Endothelial cell of umbilical vein (primary cell): ENCODE measurements at regions not wholly inside any gene's neighbourhood (a gene's known extent, or its start where the extent isn't known, plus 50 kb on each side); places are given as distances from the start of the nearest gene placed in this dataset.

Experiments used
- BruUV-seq: library from RNA; stranded (reverse); fragments of 400-500 nt; replicated peaks from 2 replicates; lab custom pipeline; 2021; lab: Mats Ljungman, UMichigan
- CTCF ChIA-PET: fragments of 300-600, 350-600 bp; sonication (Branson Sonifier 250); formaldehyde crosslinking; loops from one replicate; lab custom pipeline; 2021; ENCODE audit warnings: antibody characterized with exemption, inconsistent platforms; lab: Charles Lee
- POLR2A ChIA-PET: fragments of 300-600, 350-600 bp; sonication (Branson Sonifier 250); formaldehyde crosslinking; loops from one replicate; lab custom pipeline; 2021; ENCODE audit warnings: antibody characterized with exemption, inconsistent platforms; lab: Charles Lee
- DNase-seq: peaks from one replicate; pipeline ENCODE4 v3.0.0-alpha.2; 2011; ENCODE audit warnings: low read depth, low spot score
- FAIRE-seq: peaks from 2 replicates; lab custom pipeline; 2011; peaks lifted over from hg19 to GRCh38; lab: Jason Lieb, UNC
- H2AFZ ChIP-seq: 2 replicates; pipeline ENCODE4 v1.6.0; 2012; ENCODE audit warnings: low read depth, low read length, control low read depth, inconsistent platforms
- H3K27ac ChIP-seq: 2 replicates; pipeline ENCODE4 v1.5.1; 2011; ENCODE audit warnings: low read depth, mild to moderate bottlenecking, control low read depth, low read length, moderate library complexity; ENCODE audit not compliant: insufficient read depth
- H3K27me3 ChIP-seq, 2 experiments: 2 replicates each; pipeline versions ENCODE4 v1.6.0 to v1.6.1; 2011; ENCODE audit warnings: low read length in 2 of 2, mixed read lengths in 1 of 2; ENCODE audit not compliant: control insufficient read depth in 2 of 2, insufficient read depth in 2 of 2
- H3K36me3 ChIP-seq, 2 experiments: 2 replicates in 1 of 2; 3 replicates in 1 of 2; pipeline ENCODE4 v1.5.1; 2011; ENCODE audit warnings: low read length in 2 of 2, mild to moderate bottlenecking in 1 of 2, moderate library complexity in 1 of 2; ENCODE audit not compliant: control insufficient read depth in 2 of 2, insufficient read depth in 2 of 2; ENCODE audit errors: extremely low read depth in 1 of 2
- H3K4me1 ChIP-seq: 3 replicates; pipeline ENCODE4 v1.5.1; 2011; ENCODE audit warnings: mild to moderate bottlenecking, low read length; ENCODE audit not compliant: control insufficient read depth, insufficient read depth; ENCODE audit errors: extremely low read depth
- H3K4me2 ChIP-seq: 2 replicates; pipeline ENCODE4 v1.6.1; 2011; ENCODE audit warnings: low read length, control low read depth, mixed read lengths; ENCODE audit not compliant: insufficient read depth
- H3K4me3 ChIP-seq, 3 experiments: fragments of 200-600 bp in 1 of 3; sonication (generic), shearing (Covaris generic) in 1 of 3; replicated peaks in 1 of 3; 2 replicates each; pipeline ENCODE4 v1.5.1; 2011 to 2016; ENCODE audit warnings: control low read depth in 3 of 3, low read length in 3 of 3, mild to moderate bottlenecking in 2 of 3, inconsistent platforms in 1 of 3, low read depth in 1 of 3, moderate library complexity in 1 of 3; ENCODE audit not compliant: insufficient read depth in 1 of 3
- H3K79me2 ChIP-seq: 2 replicates; pipeline ENCODE4 v1.6.0; 2012; ENCODE audit warnings: low read length, inconsistent platforms; ENCODE audit not compliant: control insufficient read depth, insufficient read depth
- H3K9ac ChIP-seq: replicated peaks from 2 replicates; pipeline ENCODE3; 2011; ENCODE audit warnings: low read length, control low read depth; ENCODE audit not compliant: insufficient read depth; ENCODE audit errors: extremely low read depth
- H3K9me1 ChIP-seq: replicated peaks from 3 replicates; pipeline ENCODE4 v1.6.0; 2011; ENCODE audit warnings: mild to moderate bottlenecking, low read length; ENCODE audit not compliant: control insufficient read depth, insufficient read depth; ENCODE audit errors: extremely low read depth
- H3K9me3 ChIP-seq: replicated peaks from 2 replicates; pipeline ENCODE4 v1.5.1; 2012; ENCODE audit warnings: low read length, inconsistent platforms; ENCODE audit not compliant: control insufficient read depth, insufficient read depth
- H4K20me1 ChIP-seq: replicated peaks from 2 replicates; pipeline ENCODE3; 2011; ENCODE audit warnings: mild to moderate bottlenecking, low read length; ENCODE audit not compliant: control insufficient read depth, insufficient read depth; ENCODE audit errors: extremely low read depth
- CTCF ChIP-seq, 2 donors: IDR thresholded peaks; 1 replicate in 1 of 2; 2 replicates in 1 of 2; pipeline ENCODE4 v1.5.1; 2011; ENCODE audit warnings: low read length in 2 of 2, mild to moderate bottlenecking in 2 of 2, moderate library complexity in 2 of 2, control low read depth in 1 of 2, inconsistent platforms in 1 of 2, low read depth in 1 of 2; ENCODE audit not compliant: insufficient read depth in 1 of 2; ENCODE audit errors: extremely low read depth in 1 of 2
- EZH2 ChIP-seq: IDR thresholded peaks from 2 replicates; pipeline ENCODE4 v1.6.1; 2012; ENCODE audit warnings: borderline replicate concordance, low read depth, mild to moderate bottlenecking, moderate library complexity, low read length, inconsistent platforms; ENCODE audit not compliant: severe bottlenecking
- FOS ChIP-seq: IDR thresholded peaks from 2 replicates; pipeline ENCODE4 v1.6.1; 2011; ENCODE audit warnings: mild to moderate bottlenecking, low read length, moderate library complexity, borderline replicate concordance; ENCODE audit not compliant: insufficient read depth
- GATA2 ChIP-seq: IDR thresholded peaks from 2 replicates; pipeline ENCODE4 v1.7.0; 2011; ENCODE audit warnings: low read depth, mild to moderate bottlenecking, moderate library complexity, mixed read lengths, low read length; ENCODE audit not compliant: insufficient read length, insufficient read depth
- JUN ChIP-seq: IDR thresholded peaks from 2 replicates; pipeline ENCODE4 v1.6.1; 2011; ENCODE audit warnings: borderline replicate concordance, low read depth; ENCODE audit not compliant: insufficient read length, insufficient read depth
- MAX ChIP-seq: IDR thresholded peaks from 2 replicates; pipeline ENCODE4 v1.6.1; 2011; ENCODE audit not compliant: insufficient read depth, insufficient read length
- MYC ChIP-seq: IDR thresholded peaks from one replicate; pipeline ENCODE4 v1.6.1; 2011; ENCODE audit warnings: mild to moderate bottlenecking, low read depth, low read length
- POLR2A ChIP-seq: IDR thresholded peaks from 2 replicates; pipeline ENCODE4 v1.6.1; 2012; ENCODE audit warnings: low read depth, mild to moderate bottlenecking, control low read depth, low read length
- POLR2AphosphoS5 ChIP-seq: IDR thresholded peaks from 2 replicates; pipeline ENCODE4 v1.6.1; 2012; ENCODE audit warnings: low read depth, mild to moderate bottlenecking, control low read depth, low read length, moderate library complexity; ENCODE audit not compliant: insufficient read depth
- dilution Hi-C: fragments of 300-500 bp; cut with MboI; formaldehyde crosslinking; loops from one replicate; pipeline ENCODE4 v1.15.0; 2019; ENCODE audit warnings: low sequenced_read_pairs; ENCODE audit not compliant: extremely low pct_ligation_motif_present
- intact Hi-C: fragments of 100-400 bp; cut with micrococcal nuclease; formaldehyde crosslinking; loops from one replicate; pipeline ENCODE4 v1.10.0; 2022

- no peak overlapping the region for H3K9ac ChIP-seq
- TF ChIP-seq MAX = no peak
- TF ChIP-seq CTCF (IDR thresholded peaks at IDR 0.05; ENCODE audit: extremely low read depth in 1 of 2, insufficient read depth in 1 of 2, low read depth in 1 of 2, low read length in 2 of 2) = no peak
- no peak for TF ChIP-seq FOS
- TF ChIP-seq POLR2A = no peak
- TF ChIP-seq GATA2 = no peak
- TF ChIP-seq MYC = no peak
- TF ChIP-seq JUN = no peak
- TF ChIP-seq POLR2AphosphoS5 = no peak
- TF ChIP-seq EZH2 = no peak
- no TSS peak for BruUV-seq
- no peak overlapping the region for H3K4me2 ChIP-seq
- H3K4me1 ChIP-seq = no peaks in the 10 kb centered on the region
- no peak overlapping the region for H2AFZ ChIP-seq
- intact Hi-C loops (no loop called here), dilution Hi-C loops (no loop called here)
- H3K27ac ChIP-seq = no peak overlapping the region
- ChIA-PET POLR2A (no interaction called here), CTCF (no interaction called here)
- DNase-seq (no peak), FAIRE-seq (no peak)
- no peak overlapping the region for H3K4me3 ChIP-seq
- no peaks in the 10 kb centered on the region for H3K79me2 ChIP-seq
- H3K9me1 ChIP-seq = no peaks in the 10 kb centered on the region
- no peaks in the 10 kb centered on the region for H3K9me3 ChIP-seq
- H3K36me3 ChIP-seq = no peaks in the 10 kb centered on the region
- H3K27me3 ChIP-seq = no peaks in the 10 kb centered on the region
- no peaks in the 10 kb centered on the region for H4K20me1 ChIP-seq
Measured at GRCh38 chr16:61465285-61465684, 571.0 kb downstream of the CDH8 start.
